ENCODE measurements at regions not wholly inside any gene's neighbourhood (a gene's known extent, or its start where the extent isn't known, plus 50 kb on each side); places are given as distances from the start of the nearest gene placed in this dataset.

DNA sequence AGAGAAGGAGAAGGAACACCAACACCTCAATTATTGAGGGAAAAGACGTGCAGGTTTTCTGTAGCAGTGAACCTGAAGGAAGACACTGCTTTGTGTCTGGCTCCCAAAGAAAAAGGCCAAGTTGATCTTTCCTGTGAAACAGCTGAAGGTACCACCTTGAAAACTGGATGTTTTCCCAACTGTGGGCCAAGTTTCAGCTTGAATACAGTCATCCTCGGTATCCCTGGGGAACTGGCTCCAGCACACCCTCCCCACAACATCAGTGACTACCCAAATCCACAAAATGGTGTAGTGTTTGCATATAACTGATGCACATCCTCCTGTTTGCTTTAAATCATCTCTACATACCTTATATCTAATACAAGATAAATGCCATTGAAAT lies 297.0 kb upstream of the PITRM1 start:
- no peak overlapping the region for H3K27ac Mint-ChIP-seq
- H3K4me1 Mint-ChIP-seq (ENCODE audit: low read depth) = peaks cover 64% of the 10 kb centered on the region
- no peaks in the 10 kb centered on the region for H3K36me3 Mint-ChIP-seq (ENCODE audit: low read depth)
- H3K9me3 Mint-ChIP-seq = no peaks in the 10 kb centered on the region
- peak overlapping the region; percentile 77 for H3K4me3 Mint-ChIP-seq
- no peaks in the 10 kb centered on the region for H3K27me3 Mint-ChIP-seq (ENCODE audit: low read depth)
- no peak for DNase-seq (ENCODE audit: low spot score)

DNA sequence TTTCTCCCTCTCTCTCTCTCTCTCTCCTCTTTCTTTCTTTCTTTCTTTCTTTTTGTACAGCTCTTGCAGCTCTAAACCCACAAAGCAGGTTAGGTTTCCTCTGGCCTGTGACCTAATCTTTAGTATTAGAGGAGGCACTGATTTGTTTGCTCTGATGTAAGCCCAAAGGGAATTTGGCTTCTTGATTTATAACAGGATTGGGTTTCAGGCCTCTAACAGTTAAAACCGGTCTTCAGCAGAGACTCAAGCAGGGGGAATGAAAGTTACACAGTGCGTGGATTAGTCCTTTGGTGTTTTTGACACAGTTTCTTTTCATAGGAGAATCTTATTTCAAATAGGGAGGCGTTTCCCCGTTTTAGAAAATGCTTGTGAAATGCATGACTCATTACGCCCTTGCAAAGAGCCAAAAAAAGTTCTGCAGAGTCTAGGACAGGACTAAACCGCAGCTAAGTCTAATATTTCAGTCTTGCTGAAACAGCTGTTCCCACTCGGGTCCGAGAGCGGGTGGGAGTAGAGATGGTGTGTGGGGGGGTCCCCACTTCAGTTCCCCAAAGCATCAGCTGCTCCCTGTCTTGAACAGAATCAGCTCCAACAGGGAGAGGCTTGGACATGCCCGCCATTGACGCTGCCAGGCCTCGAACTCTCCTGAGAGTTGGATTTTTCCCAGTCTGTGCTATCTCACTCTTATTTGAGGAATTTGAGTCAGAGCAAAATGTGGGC lies 296.5 kb upstream of the PITRM1 start:
- Mint-ChIP-seq H3K4me1 (ENCODE audit: low read depth) (peaks cover 62% of the 10 kb centered on the region), H3K4me3 (peak overlapping the region; percentile 77), H3K36me3 (ENCODE audit: low read depth) (no peaks in the 10 kb centered on the region), H3K9me3 (no peaks in the 10 kb centered on the region), H3K27me3 (ENCODE audit: low read depth) (no peaks in the 10 kb centered on the region), H3K27ac (peak overlapping the region; percentile 84)
- DNase-seq (ENCODE audit: low spot score) = peak; percentile 28

DNA sequence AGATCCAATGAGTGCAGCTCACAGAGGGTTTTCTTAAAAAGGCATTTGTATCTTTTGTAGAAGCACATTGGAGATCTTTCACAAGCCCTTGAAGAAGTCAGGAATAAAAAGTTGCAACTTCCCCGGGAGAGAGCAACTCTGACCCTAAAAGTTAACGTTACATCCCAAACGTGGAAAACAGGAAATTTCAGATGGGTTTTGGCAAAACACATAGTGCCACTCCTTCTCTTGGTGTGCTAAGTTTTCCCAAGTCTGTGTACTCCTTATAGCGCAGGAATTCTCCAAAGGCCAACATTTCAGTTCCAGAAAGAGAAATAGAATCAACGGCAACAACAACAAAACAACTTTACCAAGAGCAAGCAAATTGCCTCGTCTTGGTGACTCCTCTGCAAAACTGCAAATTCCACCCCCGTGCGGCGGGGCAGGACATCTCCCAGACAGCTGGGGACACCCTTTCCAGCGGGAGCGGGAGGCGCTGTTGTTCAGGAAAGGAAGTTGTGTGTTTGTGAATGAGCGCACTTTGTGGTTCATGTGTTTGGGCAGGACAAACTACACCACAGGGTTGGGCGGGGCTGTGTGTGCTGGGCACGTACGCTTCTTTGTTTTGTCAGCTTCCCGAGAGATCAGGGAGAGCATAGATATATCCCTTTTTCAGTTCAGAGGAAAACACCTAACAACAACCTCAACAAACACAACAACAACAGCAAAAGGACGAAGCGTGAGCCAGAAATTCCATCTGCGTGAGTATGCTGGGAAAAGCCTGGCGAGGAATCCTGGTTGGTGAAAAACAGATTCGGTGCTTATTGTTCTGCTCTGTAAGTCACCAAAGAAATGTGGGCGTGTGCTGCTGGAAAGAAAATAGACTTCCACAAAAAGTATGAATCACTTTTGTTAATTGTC lies 294.7 kb upstream of the PITRM1 start:
- peak; percentile 37 for DNase-seq (ENCODE audit: low spot score)
- H3K4me3 Mint-ChIP-seq = peak overlapping the region; percentile 77
- H3K36me3 Mint-ChIP-seq (ENCODE audit: low read depth) = no peaks in the 10 kb centered on the region
- peaks cover 55% of the 10 kb centered on the region for H3K4me1 Mint-ChIP-seq (ENCODE audit: low read depth)
- H3K9me3 Mint-ChIP-seq = no peaks in the 10 kb centered on the region
- H3K27me3 Mint-ChIP-seq (ENCODE audit: low read depth) = no peaks in the 10 kb centered on the region
- H3K27ac Mint-ChIP-seq = peak overlapping the region; percentile 84

DNA sequence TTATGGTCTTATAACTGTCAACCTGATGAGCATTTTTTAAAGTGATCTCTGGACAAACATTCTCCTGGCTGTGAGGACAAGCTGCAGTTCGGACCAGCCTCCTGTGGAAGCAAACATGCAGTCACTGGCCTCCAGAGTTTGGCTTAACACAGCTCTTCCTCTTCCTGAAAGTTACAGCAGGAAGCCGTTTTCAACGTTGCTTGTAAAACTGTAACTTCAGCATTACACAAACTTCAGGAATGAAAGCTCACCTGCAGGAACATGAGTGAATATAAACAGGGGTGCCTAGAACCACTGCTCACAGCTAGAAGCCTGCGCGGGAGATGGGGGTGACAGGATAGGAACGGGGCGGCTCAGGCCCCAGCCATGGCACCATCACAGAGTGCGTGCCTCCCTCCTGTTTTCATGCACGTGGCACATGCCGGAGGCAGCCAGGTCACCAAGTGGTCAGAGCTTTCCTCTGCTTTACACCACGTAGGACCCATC lies 292.9 kb upstream of the PITRM1 start:
- Mint-ChIP-seq H3K4me1 (ENCODE audit: low read depth) (peaks cover 46% of the 10 kb centered on the region), H3K36me3 (ENCODE audit: low read depth) (no peaks in the 10 kb centered on the region), H3K27ac (no peak overlapping the region), H3K27me3 (ENCODE audit: low read depth) (no peaks in the 10 kb centered on the region), H3K4me3 (no peak overlapping the region), H3K9me3 (no peaks in the 10 kb centered on the region)
- no peak for DNase-seq (ENCODE audit: low spot score)

DNA sequence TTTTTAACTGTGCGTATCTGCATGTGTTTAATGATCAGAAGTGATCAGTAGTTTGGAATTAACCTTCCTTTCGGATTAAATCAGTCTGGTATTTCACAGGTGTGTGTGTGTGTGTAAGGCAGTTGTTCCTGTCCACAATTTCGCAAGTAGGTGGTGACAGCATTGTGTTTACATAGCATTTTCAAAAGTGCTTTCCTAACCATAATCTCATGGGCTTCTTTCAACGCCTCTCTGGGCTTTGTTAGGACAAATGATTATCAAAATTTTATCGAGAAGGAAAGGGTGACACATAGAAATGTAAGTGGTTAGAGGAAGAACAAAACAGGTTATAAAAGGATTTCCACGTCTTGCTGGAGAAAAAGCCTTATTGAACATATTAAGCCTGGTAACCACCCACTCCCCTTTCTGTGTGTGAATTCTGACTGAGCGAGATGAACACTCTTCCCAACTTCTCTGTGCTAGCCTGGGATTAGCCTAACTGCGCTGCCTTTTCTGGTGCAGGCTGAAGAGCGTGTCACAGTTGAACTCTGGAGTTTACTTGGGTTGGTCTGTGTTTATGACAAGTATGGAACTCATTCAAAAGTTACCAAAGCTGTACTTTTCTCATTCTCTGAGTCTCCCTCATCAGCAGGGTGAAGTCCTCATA lies 292.3 kb upstream of the PITRM1 start:
- Mint-ChIP-seq H3K27ac (no peak overlapping the region), H3K36me3 (ENCODE audit: low read depth) (no peaks in the 10 kb centered on the region), H3K9me3 (no peaks in the 10 kb centered on the region), H3K4me3 (no peak overlapping the region), H3K27me3 (ENCODE audit: low read depth) (no peaks in the 10 kb centered on the region), H3K4me1 (ENCODE audit: low read depth) (peaks cover 42% of the 10 kb centered on the region)
- DNase-seq (ENCODE audit: low spot score) = no peak

DNA sequence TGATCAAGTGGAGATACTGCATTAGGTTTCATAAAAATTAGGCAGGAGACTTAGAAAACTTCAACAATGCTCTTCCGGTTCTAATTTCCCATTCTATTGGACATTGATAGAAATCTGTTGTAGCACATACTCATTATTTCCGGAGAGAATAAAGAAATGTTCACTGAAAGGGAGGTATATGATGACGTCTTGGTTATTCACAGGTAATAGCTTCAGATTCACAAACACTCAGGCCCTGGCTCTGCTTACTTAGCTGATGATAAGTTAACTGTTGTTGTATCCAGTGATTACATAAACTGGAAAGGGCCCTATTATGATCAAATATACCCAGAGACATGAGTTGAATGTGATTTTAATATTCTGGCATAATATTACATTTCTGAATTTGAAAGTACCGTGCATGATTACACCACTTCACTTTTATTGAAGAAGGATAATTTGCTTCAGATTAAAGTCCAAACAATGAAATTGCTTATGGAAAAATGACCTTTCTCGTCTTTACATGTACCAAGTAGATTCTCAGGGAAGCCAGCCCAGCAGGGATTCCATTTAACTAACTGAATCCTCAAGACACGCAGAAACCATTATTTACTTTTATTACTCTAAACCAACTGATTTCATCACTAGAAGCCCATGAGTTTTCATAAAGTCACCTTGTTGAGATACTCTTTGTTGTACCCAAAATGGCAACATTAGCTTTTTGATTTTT lies 288.0 kb upstream of the PITRM1 start:
- Mint-ChIP-seq H3K4me1 (ENCODE audit: low read depth) (peaks cover 14% of the 10 kb centered on the region), H3K36me3 (ENCODE audit: low read depth) (peaks cover 7% of the 10 kb centered on the region), H3K27me3 (ENCODE audit: low read depth) (no peaks in the 10 kb centered on the region), H3K27ac (no peak overlapping the region), H3K9me3 (peaks cover 10% of the 10 kb centered on the region), H3K4me3 (no peak overlapping the region)
- no peak for DNase-seq (ENCODE audit: low spot score)

DNA sequence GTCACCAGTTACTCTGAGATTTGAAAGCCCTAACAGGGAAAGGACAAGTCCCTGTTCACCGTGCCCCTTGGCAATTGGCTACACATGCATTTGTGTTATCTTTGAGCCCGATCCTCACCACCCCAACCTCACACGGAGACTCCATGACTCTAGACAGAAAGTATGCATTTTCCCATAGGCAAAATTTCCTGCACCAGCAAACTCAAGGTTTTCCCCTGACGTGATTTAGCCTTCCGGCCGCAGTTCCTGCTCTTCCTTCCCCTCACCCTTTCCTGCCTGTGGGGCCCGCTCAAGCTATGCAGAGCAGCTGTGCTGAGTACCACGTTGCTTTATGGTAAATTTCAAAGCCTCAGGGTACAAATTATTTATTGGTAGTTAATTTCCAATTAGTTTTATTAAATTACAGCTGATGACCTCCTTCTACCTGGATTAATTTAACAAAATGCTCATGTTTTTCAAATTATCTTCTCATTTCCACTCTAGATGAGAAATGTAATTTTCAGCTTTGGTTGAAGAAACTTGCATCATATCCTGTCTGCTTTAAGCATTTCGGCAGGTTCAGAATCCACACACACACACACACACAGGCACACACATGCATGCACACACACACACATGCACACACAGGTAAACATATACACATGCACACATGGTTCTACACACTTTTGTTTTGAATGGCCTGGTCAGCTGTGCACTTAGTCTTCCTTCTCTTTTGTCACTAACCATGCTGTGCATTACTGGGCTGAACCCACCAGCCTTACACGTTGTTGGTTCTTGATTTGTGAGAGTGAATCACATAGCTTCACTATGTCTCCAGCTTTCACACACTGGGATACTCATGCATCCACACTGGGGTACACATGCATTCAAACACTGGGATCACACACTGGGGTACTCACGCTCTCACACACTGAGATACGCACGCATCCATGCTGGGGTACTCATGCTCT lies 283.1 kb upstream of the PITRM1 start:
- Mint-ChIP-seq H3K4me3 (peak overlapping the region; percentile 33), H3K27ac (peak overlapping the region; percentile 75), H3K4me1 (ENCODE audit: low read depth) (peaks cover 27% of the 10 kb centered on the region), H3K36me3 (ENCODE audit: low read depth) (peaks cover 8% of the 10 kb centered on the region), H3K27me3 (ENCODE audit: low read depth) (peaks cover 9% of the 10 kb centered on the region), H3K9me3 (peaks cover 10% of the 10 kb centered on the region)
- no peak for DNase-seq (ENCODE audit: low spot score)

DNA sequence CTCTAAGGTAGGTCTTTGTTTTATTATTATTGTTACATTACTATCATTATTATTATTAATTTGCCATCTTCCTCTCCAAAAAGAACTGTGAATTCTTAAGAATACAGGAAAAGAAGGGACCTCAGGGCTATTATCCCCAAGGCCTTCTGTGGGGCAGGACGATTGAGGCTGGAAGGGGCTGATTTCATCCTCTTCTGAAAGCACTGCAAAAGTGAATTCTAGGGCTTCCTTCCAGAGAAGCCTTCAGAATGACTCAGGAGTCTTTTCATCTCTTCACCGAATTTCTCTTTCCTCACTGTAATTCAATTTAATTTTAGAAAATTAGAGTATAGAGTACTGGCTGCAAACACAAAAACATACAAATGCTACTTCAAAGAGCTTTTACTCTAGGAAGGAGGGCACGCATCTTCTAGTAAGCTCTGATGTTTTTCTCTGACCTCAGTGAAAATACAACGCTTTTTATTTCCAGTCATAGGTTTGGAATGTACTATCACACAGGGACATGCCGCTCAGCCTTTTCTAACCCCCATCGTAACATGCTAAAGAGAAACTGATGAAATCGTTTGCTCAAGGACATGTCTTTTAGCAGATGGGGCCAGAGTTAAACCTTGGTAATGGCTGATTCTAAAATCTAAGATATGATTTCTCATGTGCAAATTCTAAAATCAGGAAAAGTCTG lies 280.2 kb upstream of the PITRM1 start:
- peaks cover 4% of the 10 kb centered on the region for H3K36me3 Mint-ChIP-seq (ENCODE audit: low read depth)
- H3K27me3 Mint-ChIP-seq (ENCODE audit: low read depth) = peaks cover 25% of the 10 kb centered on the region
- no peak overlapping the region for H3K4me3 Mint-ChIP-seq
- H3K27ac Mint-ChIP-seq = no peak overlapping the region
- peaks cover 28% of the 10 kb centered on the region for H3K4me1 Mint-ChIP-seq (ENCODE audit: low read depth)
- peaks cover 14% of the 10 kb centered on the region for H3K9me3 Mint-ChIP-seq
- DNase-seq (ENCODE audit: low spot score) = no peak

DNA sequence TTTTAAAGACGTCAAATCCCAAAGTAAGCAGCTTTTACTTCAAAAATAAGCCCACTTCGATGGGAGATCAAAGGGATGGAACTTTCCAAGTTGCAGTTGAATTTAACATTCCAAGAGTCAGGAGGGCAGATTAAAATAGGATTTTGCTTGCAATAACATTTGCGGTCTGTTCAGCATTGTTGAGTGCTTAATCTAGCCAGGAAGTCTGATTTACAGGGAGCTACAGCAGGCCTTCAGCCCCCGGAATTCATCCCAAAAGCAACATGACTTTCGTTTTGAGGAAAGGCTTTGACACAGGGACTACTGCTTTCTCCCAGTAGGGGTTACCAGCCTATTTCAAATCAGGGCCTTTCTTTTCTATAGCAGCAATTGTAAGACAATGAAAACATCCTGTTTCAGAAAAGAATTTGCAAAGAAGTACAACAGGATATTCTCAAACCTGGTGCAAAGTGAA lies 279.6 kb upstream of the PITRM1 start:
- no peak for DNase-seq (ENCODE audit: low spot score)
- H3K4me1 Mint-ChIP-seq (ENCODE audit: low read depth) = peaks cover 29% of the 10 kb centered on the region

DNA sequence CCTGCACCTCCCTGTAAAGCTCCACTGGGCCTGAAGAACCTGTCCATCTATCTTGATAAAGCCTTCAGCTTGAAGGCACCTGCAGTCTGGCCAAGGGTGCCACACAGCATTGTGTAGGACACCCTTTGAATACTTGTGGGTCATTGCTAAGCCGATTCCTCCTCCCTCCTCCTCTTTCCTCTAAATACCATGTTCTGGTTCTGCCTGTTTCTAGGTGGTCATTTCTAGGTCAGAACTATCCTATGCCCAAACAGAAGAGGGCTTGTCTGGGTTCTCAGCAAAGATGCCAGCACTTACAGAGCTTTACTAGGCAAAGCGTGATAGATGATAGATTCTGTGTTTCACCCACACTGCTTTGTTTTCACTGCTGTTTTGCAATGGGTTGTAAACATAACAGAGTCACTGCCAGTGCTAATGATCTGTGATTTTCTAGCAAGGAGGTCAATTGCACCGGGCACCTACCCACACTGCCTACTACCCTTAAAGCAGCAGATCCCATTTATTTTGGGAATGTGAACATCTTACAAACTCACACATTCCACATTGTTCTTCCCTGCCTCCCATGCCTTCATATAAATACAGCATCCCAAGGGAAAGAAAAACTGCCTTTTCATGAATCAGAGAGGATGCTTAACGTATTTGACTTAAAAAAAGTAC lies 279.1 kb upstream of the PITRM1 start:
- H3K36me3 Mint-ChIP-seq (ENCODE audit: low read depth) = peaks cover 3% of the 10 kb centered on the region
- H3K27me3 Mint-ChIP-seq (ENCODE audit: low read depth) = peaks cover 26% of the 10 kb centered on the region
- no peak overlapping the region for H3K27ac Mint-ChIP-seq
- no peak overlapping the region for H3K4me3 Mint-ChIP-seq
- peaks cover 10% of the 10 kb centered on the region for H3K9me3 Mint-ChIP-seq
- peaks cover 29% of the 10 kb centered on the region for H3K4me1 Mint-ChIP-seq (ENCODE audit: low read depth)
- no peak for DNase-seq (ENCODE audit: low spot score)

More for the DNA sequence above, 279.6 kb upstream of the PITRM1 start:
- Mint-ChIP-seq H3K36me3 (ENCODE audit: low read depth) (peaks cover 3% of the 10 kb centered on the region), H3K9me3 (peaks cover 14% of the 10 kb centered on the region), H3K4me3 (no peak overlapping the region), H3K27me3 (ENCODE audit: low read depth) (peaks cover 26% of the 10 kb centered on the region), H3K27ac (no peak overlapping the region)

DNA sequence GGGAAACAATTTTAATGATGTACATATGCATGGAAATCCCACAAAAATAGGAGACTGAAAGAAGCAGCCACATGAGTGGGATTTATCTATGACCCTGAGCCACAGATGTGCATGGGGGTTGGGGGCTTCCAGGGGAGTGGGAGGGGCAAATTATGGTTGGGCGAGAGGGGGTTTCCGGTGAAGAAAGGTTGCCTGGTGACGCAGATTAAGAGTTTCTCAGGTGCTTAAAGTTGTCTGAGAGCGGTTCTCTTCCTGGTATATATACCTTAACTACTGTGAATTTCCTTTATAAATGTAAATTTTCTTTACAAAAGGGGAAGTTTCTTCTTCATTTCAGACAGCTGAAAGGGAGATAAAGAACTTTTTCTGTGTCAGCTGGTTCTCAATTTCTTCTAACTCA lies 273.6 kb upstream of the PITRM1 start:
- Mint-ChIP-seq H3K27me3 (ENCODE audit: low read depth) (peaks cover 42% of the 10 kb centered on the region), H3K36me3 (ENCODE audit: low read depth) (peaks cover 2% of the 10 kb centered on the region), H3K4me3 (no peak overlapping the region), H3K4me1 (ENCODE audit: low read depth) (peaks cover 2% of the 10 kb centered on the region), H3K9me3 (peaks cover 9% of the 10 kb centered on the region), H3K27ac (no peak overlapping the region)
- DNase-seq (ENCODE audit: low spot score) = no peak

DNA sequence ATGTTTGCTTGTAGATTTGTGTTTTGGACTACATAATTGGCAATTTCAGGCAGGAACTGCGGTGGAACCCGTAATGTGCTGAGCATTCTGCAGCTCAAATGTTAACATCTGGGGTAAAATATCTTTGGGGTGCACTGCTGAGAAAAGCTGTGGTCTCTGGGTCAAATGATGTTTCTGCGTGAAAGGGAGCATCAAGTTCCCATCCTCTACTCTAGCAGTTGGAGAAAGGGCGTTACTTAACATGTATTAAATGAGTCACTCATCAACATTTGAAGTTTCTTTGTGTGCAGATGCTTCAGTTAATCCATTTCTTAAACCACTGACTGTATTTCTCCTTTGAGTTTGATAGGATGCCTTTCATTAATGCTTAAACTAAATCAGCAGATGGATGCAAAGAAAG lies 273.1 kb upstream of the PITRM1 start:
- no peak overlapping the region for H3K4me3 Mint-ChIP-seq
- DNase-seq (ENCODE audit: low spot score) = no peak
- H3K9me3 Mint-ChIP-seq = peaks cover 9% of the 10 kb centered on the region
- peaks cover 2% of the 10 kb centered on the region for H3K36me3 Mint-ChIP-seq (ENCODE audit: low read depth)
- H3K27ac Mint-ChIP-seq = no peak overlapping the region
- H3K27me3 Mint-ChIP-seq (ENCODE audit: low read depth) = peaks cover 37% of the 10 kb centered on the region
- peaks cover 2% of the 10 kb centered on the region for H3K4me1 Mint-ChIP-seq (ENCODE audit: low read depth)
